ENCODE measurements at regions not wholly inside any gene's neighbourhood (a gene's known extent, or its start where the extent isn't known, plus 50 kb on each side); places are given as distances from the start of the nearest gene placed in this dataset.

DNA sequence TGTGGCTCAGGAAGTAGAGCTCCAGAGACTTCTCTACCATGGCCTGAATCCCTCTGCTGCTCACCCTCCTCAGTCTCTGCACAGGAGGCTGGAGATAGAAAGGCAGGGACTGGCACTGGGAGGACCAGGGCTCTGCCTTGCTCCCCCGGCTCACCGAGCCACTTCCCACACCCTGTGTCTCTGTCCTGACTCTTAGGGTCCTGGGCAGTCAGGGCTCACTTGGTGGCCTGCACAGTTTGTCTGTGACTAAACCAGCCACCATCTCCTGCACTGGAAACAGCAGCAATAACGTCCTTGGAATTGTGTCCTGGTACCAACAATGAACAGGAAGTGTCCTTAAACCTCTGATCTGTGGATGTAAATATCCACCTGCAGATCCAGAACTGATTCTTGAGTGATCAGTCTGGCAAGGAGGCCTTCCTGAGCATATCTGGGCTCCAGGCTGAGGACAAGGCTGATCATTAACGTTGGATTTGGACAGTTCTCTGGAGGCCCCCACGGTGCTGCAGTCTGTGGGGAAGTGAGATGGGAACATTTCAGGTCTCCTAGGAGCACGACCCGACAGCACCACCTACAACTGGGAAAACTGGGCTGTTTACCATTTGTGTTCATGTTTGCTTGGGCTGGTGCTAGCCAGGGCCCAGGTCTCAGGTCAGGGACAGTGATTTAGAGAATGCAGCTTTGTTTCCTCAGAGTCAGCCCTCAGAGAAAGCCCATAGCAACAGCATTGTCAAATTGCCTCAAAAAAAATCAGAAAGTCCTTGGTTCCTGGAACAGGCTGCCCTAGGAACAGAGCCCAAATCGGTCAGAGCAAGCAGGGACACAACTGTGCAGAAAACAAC is 82.5 kb downstream of the ZNF280B start:
- TF ChIP-seq POLR2A (IDR thresholded peaks at IDR 0.05; ENCODE audit: low read length): no peak
- TF ChIP-seq GATA1 (IDR thresholded peaks at IDR 0.05; ENCODE audit: low read depth, low read length): no peak
